HG02885 (cell line): ENCODE measurements at regions not wholly inside any gene's neighbourhood (a gene's known extent, or its start where the extent isn't known, plus 50 kb on each side); places are given as distances from the start of the nearest gene placed in this dataset.

Source experiments
- ATAC-seq: cut with Tn5 transposase; IDR thresholded peaks from one replicate; pipeline ENCODE4 v1.9.1; 2021; ENCODE audit warnings: mild to moderate bottlenecking; ENCODE audit not compliant: unreplicated experiment, poor library complexity

DNA sequence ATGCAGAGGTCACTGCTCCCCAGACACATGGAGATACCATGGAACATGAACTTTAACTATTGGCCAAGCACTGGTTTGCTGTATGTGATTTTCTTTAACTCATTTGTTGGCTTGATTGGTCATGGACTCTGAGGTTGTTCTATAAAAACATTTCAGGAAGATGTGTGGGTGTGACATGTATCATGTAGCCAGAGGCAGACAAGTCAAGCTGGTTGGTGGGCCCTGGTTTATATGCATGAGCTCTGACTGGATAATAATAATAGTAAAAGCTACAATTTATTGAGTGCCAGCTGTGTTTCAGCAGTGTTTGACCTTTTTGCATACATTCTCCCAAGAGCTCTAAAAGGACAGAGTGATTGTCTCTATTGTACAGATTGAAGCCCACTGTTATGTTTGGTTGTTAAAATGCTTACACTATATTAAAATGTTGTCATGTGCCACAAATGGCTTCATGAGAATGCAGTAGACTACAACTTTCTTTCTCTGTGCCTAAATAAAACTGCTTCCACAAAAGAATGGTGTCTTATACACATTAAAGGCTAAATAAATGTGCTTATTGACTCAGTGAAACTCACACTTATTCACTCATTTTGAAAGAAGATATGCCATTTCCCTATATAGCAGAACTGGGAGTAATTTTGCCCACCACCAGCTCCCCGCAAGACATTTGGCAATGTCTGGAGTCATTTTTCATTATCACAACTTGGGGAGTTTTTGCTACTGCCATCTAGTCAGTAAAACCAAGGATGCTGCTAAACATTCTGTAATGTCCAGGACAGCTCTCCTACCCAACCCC lies 243.6 kb upstream of the NFE2L3 start:
- ATAC-seq: no peak

DNA sequence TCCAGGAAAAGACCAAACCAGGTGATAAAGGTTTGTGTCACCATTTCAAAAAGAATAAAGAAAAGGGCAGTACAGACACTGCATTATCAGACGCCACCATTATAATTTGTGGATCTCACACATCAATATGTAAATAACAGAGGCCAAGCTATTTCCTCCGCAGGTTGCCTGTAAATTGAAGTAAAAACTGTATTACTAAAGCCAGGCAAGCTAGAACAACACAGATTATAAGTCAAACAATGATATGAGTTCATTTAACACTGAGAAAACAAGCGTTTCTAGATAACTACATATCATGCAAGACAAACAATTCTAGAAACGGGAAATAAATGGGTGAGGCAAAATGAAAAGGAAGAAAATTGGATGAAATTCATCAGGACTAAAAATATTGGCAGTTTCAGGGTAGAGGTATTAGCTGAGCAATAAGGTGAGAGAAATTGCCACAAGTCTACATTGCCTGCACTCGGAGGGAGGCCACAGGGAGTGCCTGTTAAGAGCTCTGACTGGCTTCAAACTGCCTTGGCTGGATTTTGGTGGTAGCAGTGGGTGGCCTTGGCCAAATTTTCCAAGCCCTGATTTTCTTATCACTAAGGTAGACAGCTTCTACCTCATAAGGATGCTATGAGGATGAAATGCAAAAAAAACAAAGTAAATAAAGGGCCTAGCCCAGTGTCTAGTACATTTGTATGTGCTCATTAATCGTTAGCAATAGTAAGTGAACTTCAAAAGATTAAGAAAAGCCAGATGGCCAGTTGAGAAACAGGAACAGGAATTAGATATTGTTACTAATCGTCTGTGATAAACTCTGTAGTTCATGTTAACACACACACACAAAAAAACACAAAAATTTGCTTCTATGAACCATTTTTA lies 240.0 kb upstream of the NFE2L3 start:
- no peak for ATAC-seq

DNA sequence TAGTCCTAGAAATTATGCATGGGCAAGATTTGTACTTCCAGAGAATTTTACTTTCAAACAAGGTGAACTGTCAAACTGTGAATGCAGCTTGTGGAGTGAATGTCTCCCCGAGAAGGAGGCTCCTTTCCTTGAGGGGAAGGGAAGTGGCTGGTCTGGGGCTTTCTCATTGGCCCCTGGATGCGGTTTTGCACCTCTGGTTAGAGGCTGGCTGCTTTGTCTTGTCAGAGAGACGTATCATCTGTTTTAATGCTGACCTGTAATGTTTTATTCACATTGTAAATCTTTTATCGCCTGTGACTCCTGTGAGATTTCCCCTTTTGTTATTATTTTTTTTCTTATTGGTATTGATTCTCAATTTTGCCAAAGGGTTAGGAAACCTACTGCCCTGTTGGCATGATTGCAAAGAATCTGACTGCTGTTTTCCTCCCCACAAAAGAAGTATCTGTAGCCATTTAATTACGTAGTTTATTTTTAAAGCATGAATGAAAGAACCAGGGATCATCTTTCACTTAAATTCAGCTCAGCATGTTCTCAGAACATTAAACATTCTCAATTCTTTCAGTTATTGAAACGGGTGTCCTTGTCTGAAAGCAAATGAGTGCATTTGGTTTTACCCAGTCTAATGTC lies 238.3 kb upstream of the NFE2L3 start:
- no peak for ATAC-seq

DNA sequence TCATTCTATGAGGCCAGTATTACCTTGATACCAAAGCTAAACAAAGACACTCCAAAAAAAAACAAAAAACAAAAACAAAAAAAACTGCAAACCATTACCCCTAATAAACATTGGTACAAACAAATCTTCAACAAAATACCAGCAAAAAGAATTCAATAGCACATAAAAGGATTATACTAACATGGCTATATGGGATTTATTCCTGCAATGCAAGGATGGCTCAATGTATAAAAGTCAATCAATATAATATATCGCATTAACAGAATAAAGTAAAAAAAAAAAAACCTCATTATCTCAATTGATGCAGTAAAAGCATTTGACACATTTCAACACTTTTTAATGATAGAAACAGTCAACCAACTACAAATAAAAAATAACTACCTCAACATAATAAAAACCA lies 233.3 kb upstream of the NFE2L3 start:
- no peak for ATAC-seq

DNA sequence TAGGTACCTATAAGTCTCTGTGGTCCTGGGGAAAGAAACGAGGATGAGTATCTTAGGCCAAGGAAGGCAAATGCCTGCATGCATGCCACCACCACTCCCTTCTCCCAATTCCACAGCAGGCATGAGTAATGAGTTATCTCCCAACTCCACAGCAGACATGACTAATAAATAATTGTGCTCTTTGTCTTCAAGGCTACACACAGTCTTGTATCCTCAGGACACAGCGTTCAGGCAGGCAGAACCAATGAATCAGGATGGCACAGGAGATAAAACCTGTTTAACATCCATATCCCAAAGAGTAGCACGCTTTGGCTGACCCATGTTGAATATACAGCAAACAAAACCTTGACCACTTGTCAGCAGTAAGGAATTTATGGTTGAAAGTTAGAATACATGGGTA lies 229.7 kb upstream of the NFE2L3 start:
- ATAC-seq: no peak

DNA sequence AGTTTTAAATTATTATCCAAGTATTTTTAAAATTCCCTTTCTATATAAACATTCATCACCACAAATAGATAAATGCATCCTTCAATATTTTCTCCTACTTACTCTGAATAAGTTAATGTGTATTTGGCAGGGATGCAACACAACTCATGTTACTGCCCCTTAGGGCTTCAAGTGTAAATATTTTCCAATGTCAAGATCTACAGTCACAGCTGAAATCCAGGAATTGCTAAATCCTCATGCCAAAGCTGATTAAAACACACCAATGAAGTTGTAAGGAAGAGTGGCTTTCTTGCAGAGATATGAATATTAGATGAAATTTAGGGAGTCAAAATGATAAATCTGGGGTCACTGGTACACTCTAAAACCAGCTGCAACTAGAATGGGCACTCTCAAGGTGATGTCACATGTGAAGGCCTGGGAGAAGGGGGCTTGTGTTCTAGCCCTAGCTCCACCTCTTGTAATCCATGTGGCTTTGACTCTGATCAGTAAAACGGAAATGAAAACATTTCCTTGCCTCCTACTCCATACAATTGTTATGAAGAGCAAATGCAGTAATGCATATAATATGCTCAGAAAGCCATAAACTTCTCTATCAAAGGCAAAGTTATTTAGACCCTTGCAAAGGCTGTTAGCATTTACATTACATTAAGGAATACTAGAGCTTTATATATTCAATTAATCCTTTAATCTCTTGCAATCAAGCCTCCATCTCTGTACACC lies 228.1 kb upstream of the NFE2L3 start:
- ATAC-seq: no peak

DNA sequence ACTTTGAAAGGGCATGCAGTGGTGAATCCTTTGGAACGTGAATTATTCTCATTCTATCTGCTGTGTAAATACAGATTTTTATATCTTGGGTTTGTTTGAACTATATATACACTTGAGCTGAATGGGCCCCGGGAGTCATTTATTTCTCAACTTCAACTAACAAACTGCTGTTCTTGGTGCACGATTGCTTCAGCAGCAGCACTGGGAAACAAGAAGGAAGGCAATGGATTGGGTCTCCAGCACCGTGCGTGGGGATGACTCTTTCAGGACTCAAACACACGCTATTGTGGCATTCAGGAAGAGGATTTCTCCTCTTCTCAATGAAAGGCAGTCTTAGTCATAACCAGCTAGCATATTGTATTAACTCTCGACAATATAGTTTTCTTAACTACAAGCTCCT lies 226.0 kb upstream of the NFE2L3 start:
- ATAC-seq: no peak

DNA sequence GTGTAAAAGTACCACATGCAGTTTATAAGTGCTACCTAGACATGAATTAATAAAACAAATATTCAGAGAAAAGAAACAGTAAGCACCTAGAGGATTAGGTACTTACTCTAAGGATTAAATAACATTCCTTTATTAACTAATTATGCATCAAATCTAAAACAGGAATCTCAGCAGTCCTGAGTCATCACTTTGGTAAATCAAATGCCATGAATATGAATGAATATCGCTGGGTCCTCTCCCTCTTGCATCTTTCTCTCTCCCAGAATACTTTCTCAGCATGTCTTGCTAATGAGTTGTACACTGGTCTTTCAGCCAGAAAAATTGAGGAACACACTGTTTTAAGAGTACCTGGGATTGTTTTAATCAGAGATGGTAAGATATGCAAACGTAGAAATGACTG lies 225.5 kb upstream of the NFE2L3 start:
- no peak for ATAC-seq

DNA sequence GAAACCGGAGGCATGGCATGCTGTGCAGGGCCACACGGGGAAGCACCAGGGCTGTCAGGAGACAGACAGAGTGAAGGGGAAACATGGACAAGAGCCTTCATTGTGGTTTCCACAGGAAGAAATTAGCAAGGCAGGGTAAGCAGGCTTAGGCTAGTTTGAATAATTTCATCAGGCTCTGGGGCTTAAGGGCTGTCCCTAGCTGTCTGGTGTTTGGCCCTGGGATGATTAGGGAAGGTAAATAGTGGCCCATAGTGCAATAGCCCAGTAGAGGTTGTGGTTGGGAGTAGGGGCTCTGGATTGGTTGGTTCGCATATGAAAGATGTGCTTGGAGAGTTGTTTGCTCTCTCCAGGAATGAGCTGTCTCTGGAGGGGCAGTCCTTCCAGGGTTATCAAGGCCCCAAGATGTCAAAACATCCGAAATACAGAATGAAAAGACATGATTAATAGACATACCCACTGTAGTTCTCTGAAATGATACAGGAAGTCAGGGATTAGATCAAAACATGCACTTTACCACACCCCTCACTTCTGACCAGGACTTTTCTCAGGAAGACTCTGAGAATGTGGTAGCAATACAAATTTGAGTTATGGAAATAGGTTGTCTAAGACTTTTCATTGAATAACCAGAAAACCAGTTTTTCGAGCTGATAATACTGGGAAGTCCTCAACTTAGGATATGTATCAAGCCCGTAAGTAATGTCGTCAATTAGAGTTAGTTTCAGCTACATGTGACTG lies 224.9 kb upstream of the NFE2L3 start:
- ATAC-seq: no peak

DNA sequence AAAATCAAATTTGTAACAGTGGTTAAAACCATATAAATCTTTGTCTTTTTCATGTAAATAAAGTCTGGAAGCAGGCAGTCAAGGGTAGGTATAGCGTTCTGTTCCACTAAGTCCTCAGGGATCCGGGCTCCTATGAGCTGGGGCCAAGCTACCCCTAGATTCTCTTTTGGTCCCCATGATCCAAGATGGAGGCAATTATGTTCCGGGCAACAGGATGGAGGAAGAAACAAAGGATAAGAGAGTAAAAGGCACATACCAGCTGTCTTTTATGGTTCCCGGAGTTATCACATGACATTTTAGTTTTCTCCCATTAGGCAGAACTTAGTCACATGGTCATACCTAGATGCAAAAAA lies 224.4 kb upstream of the NFE2L3 start:
- no peak for ATAC-seq

DNA sequence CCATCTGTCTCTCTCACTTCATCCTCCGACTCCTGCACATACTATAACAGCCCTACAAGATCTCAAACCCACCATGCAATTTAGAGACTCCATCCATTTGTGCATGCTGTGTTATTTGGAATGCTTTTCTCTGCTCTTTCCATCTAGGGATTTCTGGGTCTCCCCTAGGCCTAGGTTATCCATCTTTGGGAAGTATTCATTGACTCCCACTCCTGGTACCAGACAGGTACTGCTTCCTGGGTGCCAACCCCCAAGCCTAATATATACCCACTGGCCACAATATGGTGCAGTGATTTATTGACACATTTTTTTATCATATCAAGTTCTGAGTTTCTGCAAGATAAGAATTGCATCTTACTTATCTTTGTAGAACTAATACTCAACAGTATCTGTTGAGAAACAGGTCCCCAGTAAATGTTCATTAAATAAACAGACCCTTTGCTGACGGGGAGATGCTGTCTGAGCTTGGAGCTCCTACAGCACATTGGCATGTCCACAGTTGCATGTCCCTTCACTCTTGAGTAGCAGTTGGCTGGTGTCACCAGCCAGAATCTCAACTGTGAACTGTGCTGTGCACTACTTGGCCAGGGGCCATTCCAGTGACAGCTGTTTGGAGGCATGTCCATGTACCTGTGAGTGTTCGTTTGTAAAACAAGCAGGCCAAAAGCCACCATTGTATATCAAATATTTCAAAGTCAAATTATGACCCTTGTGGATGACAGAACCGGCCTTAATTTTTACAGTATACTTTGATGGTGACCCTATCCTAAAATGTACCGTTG lies 223.3 kb upstream of the NFE2L3 start:
- no peak for ATAC-seq

DNA sequence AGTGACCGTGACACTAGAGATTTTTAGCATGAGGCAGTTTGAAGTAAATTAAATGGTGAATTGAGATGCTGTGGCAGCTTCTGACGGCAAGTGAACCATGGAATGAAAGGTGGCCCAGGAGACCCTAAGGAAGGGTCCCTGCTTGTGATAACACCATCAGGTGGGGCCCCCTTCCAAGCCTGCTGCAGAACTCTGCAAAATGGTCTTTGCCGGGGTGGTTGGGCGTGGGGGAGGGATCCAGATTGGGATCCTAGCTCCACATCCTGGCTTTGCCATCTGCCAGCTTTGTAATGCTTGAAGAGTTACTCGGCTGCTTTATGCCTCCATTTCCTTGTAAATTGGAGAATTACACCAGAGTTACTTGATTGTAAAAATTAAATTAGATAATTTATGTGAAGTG lies 222.6 kb upstream of the NFE2L3 start:
- ATAC-seq: no peak

DNA sequence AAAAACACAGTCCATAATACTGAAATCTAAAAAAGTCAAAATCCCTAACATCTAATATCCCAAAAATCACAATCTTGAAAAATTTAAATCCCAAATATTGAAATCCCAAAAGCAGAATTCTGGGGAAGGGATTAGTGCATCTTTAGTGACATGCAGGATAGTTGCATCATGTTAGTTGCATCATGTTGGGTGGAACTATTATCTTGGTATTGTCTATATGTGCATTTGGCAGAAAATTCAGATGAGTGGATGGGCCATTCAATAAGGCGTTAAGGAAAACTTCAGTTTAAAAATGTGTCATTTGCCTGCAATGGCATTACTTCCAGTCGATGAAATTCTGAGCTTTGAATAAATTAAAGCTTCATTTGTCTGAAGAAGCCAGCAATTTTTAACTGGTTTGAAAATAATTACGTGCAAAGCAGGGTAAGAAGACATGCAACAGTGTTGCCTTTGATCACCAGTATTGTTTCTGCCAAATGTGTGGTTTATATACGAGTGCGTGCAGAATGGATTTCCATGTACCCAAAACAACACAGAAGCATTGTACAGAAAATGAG lies 221.4 kb upstream of the NFE2L3 start:
- no peak for ATAC-seq

DNA sequence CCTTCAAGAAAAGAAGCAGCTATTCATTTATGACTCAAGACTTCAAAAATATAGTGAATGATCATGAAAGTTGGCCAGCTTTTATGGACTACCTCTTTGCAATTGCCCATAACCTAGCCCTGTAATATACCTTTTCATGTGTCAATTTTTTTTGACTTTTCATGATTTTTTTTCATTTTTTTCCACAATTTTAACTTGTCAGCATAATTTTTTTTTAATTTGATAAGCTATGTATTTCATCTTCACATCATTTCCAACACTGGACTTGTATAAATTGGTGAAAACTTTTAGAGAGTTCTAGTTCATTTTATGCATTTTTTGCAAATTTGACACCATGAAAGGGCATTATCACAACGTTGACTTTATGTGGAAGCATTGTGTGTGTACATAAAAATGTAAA lies 220.8 kb upstream of the NFE2L3 start:
- ATAC-seq: no peak

DNA sequence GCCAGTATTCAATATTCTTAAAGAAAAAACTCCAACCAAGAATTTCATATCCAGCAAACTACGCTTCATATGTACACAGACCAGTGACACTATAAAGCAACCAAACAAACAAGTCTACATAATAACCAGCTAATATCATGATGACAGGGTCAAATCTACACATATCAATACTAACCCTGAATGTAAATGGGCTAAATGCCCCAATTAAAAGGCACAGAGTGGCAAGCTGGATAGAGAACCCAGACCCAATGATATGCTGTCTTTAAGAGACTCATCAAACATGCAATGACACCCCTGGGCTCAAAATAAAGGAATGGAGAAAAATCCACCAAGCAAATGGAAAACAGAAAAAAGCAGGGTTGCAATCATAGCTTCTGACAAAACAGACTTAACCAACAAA lies 218.1 kb upstream of the NFE2L3 start:
- ATAC-seq: no peak

DNA sequence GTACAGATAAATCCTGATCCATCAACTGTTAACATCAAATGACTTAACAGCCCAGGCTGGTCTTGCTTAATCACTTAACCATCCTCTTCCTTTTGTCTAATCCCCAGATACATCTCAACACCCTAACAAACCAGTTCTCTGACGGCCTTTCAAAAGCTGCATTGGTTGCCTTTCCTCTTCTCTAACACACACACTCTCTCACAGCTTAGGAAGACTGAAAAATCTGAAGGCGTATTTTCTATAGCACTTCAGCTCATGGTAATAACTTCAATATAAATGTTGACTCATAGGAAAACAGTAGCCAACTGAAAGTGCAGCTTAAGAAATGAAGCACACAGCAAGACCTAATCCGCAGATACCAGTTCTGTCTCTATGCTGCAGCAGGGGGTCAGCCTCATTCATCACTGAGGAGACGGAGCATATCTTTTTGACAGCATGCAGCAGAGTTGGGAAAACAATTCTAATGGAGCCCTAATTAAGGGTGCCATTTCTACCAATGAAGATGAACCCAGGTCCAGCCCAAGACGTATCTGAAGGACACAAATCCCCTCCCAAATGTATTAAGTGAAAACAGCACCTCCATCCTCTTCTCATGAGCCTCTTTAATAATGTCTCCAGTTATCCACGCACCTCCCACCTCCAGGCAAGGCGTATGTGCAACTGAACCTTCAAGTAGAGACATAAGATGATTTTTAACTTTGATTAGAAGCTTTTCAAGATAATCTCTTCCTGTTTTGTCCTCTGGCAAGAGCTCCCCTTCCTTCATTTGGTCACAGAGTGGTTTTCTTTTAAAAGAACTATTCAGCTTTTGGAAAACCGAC lies 211.7 kb upstream of the NFE2L3 start:
- no peak for ATAC-seq

DNA sequence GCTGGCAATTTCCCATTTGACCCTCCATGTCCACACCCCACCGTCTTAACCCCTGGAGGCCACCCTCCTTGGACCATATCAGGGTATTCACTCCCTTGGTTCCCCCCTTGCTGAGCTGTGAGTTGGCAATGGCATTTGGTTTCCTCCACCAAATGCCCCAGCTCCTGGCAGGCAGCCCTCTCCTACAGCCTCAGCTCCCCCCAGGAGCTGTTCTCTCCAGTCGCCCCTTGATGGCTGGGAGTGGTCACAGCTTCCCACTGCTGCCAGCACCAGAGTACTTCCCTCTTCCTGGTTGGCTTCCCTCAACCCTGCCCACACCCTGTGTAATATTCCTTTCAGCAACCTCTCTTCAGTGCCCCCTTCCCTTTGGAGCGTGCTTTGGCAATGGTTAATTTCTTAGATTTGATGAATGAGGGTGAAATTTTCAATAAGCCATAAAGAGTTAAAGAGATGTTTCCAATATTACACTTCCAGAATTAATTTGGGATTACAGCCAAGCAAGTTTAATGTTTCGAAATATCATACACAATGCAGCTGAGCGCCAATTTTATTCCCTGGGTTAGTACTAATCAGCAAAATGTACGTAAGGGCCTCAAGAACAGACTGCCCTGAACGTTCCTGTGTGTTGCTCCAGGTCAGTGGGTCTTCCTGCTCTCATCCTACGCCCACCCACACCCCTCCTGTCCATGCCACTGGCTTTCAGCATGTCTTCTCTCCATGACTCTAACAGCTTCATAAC lies 207.1 kb upstream of the NFE2L3 start:
- ATAC-seq: no peak

DNA sequence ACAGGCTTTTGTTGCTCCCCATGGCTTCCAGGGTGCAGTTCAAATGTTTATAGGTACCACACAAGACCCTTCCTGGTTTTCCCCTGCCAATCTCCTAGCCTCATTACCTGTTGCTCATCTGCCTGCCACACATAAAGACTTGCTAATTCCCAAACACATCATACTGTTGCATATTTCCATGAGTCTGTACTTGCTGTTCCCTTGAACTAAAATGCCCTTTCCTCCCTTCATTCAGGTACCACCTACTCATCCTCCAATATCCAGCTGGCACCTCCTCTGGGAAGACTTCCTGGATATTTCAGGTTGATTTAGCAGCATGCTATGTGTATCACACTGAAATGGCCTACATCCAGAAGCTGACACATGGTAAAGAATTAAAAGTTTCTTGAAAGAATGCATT lies 206.4 kb upstream of the NFE2L3 start:
- ATAC-seq: no peak
